GM13977 (cell line): ENCODE measurements at regions not wholly inside any gene's neighbourhood (a gene's known extent, or its start where the extent isn't known, plus 50 kb on each side); places are given as distances from the start of the nearest gene placed in this dataset.

ENCODE experiments used
- DNase-seq: peaks from one replicate; pipeline ENCODE4 v3.0.0; 2012; ENCODE audit warnings: low spot score
- CTCF ChIP-seq: IDR thresholded peaks from 2 replicates; pipeline ENCODE4 v1.5.1; 2012; ENCODE audit warnings: mild to moderate bottlenecking, control low read depth; ENCODE audit not compliant: insufficient read depth; ENCODE audit errors: extremely low read depth, missing control alignments
- in situ Hi-C: fragments of 300-500 bp; cut with MboI; formaldehyde crosslinking; loops from one replicate; pipeline ENCODE4 v1.12.0; 2022; ENCODE audit warnings: low sequenced_read_pairs, low pct_unique_long_range_greater_than_20kb, mixed read lengths, inconsistent platforms; ENCODE audit not compliant: unreplicated experiment

- no peak for TF ChIP-seq CTCF
- DNase-seq: no peak
- in situ Hi-C loops: no loop called here
Measured at GRCh38 chr17:71883845-71884244, 237.0 kb upstream of the SOX9 start.

DNA sequence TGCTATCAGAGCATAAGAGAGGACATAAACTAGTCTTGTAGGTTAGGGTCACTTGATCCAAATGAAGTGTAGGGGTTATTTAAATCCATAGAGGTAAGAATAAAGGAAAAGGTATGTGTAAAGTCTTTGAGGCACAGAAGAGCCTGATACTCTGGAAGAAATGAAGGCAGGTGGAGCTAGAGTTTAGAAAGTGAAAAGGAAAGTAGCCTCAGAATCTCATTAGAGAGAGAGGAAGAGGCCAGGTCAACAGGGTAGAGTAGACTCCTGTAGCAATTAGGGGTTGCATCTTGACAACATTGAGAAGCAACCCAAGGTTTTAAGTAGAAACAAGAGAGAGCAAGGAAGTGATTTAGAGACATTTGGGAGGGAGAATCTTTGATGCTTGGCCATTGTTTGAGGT is 235.2 kb upstream of the SOX9 start:
- in situ Hi-C loops: no loop called here
- DNase-seq: no peak
- TF ChIP-seq CTCF: no peak

GRCh38 chr17:71899317-71899716 is 221.5 kb upstream of the SOX9 start:
- DNase-seq: no peak
- in situ Hi-C loops: no loop called here
- TF ChIP-seq CTCF: no peak

- no peak for TF ChIP-seq CTCF
- in situ Hi-C loops: no loop called here
- DNase-seq: no peak
Measured at GRCh38 chr17:71900621-71901229, 220.1 kb upstream of the SOX9 start.

DNA sequence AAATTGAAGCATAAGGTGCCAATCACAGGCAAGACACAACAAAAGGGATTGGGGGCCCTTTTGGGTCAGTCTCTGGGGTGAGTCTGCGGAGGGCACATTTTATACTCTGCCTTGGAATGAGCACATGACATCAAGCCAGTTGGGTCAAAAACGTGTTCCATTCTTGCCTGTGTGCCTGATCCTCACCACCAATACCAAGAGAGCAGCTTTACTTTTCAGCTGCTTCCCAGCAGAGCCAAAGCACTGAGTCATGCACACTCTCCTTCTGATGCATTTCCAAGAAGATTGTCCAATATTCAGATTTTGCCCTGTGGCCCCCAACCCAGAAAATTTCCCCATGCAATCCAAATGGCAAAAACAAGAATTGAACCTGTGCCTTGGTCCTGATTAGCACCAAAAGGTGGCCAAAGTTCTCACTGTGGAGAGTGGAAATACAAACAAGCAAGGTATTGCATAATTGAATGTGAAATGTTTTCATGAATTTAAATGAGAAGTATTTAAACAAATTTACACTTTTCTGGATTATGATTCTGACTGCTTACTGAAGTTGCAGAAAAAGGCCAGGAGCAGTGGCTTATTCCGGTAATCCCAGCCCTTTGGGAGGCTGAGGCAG is 217.8 kb upstream of the SOX9 start:
- no peak for TF ChIP-seq CTCF
- no peak for DNase-seq
- in situ Hi-C loops: no loop called here

- no peak for TF ChIP-seq CTCF
- DNase-seq: no peak
- in situ Hi-C loops: no loop called here
Measured at GRCh38 chr17:71905376-71906031, 215.3 kb upstream of the SOX9 start.
